PC-3 (cell line): ENCODE measurements at regions not wholly inside any gene's neighbourhood (a gene's known extent, or its start where the extent isn't known, plus 50 kb on each side); places are given as distances from the start of the nearest gene placed in this dataset.

Source experiments
- EZH2 ChIP-seq: fragments of 300-600 bp; sonication (generic); IDR thresholded peaks from one replicate; pipeline ENCODE4 v1.6.1; 2017; ENCODE audit warnings: antibody characterized with exemption, mild to moderate bottlenecking, low read length; ENCODE audit not compliant: unreplicated experiment
- TF ChIP-seq, protein P1 (sequence below): fragments of 300-600 bp; sonication (generic); conservative IDR thresholded peaks from 2 replicates; pipeline ENCODE4 v1.5.1; 2017; ENCODE audit warnings: antibody characterized with exemption, low read depth, mild to moderate bottlenecking, low read length

DNA sequence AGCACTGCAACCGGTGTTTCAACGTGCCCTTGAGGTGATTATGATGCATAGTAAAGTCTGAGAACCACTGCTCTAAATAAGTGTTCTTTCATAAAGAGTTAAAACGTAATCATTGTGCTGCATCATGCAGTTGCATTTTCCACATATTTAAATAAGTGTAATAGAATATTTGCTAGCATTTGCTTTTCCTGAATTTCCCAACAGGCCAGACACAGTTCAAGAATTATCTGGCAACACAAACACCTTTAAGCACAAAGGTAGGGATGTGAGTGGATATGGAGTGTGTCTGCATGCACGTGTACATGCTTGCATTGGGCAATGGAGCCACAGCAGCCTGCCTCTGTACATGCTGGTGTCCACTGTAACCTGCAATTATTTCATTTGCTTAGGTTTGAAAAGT lies 193.6 kb upstream of the PIK3R1 start:
- TF ChIP-seq, protein P1, sequence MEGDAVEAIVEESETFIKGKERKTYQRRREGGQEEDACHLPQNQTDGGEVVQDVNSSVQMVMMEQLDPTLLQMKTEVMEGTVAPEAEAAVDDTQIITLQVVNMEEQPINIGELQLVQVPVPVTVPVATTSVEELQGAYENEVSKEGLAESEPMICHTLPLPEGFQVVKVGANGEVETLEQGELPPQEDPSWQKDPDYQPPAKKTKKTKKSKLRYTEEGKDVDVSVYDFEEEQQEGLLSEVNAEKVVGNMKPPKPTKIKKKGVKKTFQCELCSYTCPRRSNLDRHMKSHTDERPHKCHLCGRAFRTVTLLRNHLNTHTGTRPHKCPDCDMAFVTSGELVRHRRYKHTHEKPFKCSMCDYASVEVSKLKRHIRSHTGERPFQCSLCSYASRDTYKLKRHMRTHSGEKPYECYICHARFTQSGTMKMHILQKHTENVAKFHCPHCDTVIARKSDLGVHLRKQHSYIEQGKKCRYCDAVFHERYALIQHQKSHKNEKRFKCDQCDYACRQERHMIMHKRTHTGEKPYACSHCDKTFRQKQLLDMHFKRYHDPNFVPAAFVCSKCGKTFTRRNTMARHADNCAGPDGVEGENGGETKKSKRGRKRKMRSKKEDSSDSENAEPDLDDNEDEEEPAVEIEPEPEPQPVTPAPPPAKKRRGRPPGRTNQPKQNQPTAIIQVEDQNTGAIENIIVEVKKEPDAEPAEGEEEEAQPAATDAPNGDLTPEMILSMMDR = no peak
- TF ChIP-seq EZH2 = no peak
